Endothelial cell (in vitro differentiated cells): ENCODE measurements at regions not wholly inside any gene's neighbourhood (a gene's known extent, or its start where the extent isn't known, plus 50 kb on each side); places are given as distances from the start of the nearest gene placed in this dataset.

Experiments
- DNase-seq: peaks from one replicate; pipeline ENCODE4 v3.0.0; 2021; ENCODE audit warnings: low spot score
- H3K27ac Mint-ChIP-seq: one replicate; pipeline ENCODE4 v1.8.0; 2021; ENCODE audit warnings: mixed read lengths, inconsistent platforms; ENCODE audit not compliant: unreplicated experiment
- H3K27me3 Mint-ChIP-seq: one replicate; pipeline ENCODE4 v1.8.0; 2021; ENCODE audit warnings: mild to moderate bottlenecking, moderate library complexity, mixed read lengths, inconsistent platforms; ENCODE audit not compliant: unreplicated experiment
- H3K36me3 Mint-ChIP-seq: one replicate; pipeline ENCODE4 v1.8.0; 2021; ENCODE audit warnings: mild to moderate bottlenecking, low read depth, mixed read lengths, inconsistent platforms; ENCODE audit not compliant: unreplicated experiment
- H3K4me1 Mint-ChIP-seq: one replicate; pipeline ENCODE4 v1.8.0; 2021; ENCODE audit warnings: mild to moderate bottlenecking, mixed read lengths, inconsistent platforms; ENCODE audit not compliant: unreplicated experiment
- H3K4me3 Mint-ChIP-seq: one replicate; pipeline ENCODE4 v1.8.0; 2021; ENCODE audit warnings: mild to moderate bottlenecking, mixed read lengths, inconsistent platforms; ENCODE audit not compliant: unreplicated experiment
- H3K9me3 Mint-ChIP-seq: one replicate; pipeline ENCODE4 v1.8.0; 2021; ENCODE audit warnings: mixed read lengths, inconsistent platforms; ENCODE audit not compliant: unreplicated experiment
- CTCF ChIP-seq: fragments of 200-600 bp; sonication (generic); IDR thresholded peaks from one replicate; pipeline ENCODE4 v1.5.0; 2021; ENCODE audit warnings: antibody characterized with exemption; ENCODE audit not compliant: unreplicated experiment

- Mint-ChIP-seq H3K27ac (no peak overlapping the region), H3K4me3 (no peak overlapping the region), H3K27me3 (no peaks in the 10 kb centered on the region), H3K9me3 (no peaks in the 10 kb centered on the region), H3K36me3 (no peaks in the 10 kb centered on the region), H3K4me1 (no peaks in the 10 kb centered on the region)
- no peak for TF ChIP-seq CTCF
- DNase-seq: no peak
These were observed 347.9 kb downstream of the WDR11 start for GRCh38 chr10:121199081-121199480.

GRCh38 chr10:121205625-121206024, 354.5 kb downstream of the WDR11 start:
- no peaks in the 10 kb centered on the region for H3K9me3 Mint-ChIP-seq
- H3K36me3 Mint-ChIP-seq: no peaks in the 10 kb centered on the region
- H3K27ac Mint-ChIP-seq: no peak overlapping the region
- no peak for DNase-seq
- no peak overlapping the region for H3K4me3 Mint-ChIP-seq
- no peaks in the 10 kb centered on the region for H3K27me3 Mint-ChIP-seq
- TF ChIP-seq CTCF: no peak
- no peaks in the 10 kb centered on the region for H3K4me1 Mint-ChIP-seq

GRCh38 chr10:121211446-121211845, 360.3 kb downstream of the WDR11 start:
- Mint-ChIP-seq H3K4me3 (no peak overlapping the region), H3K9me3 (no peaks in the 10 kb centered on the region), H3K27ac (no peak overlapping the region), H3K36me3 (no peaks in the 10 kb centered on the region), H3K27me3 (no peaks in the 10 kb centered on the region), H3K4me1 (no peaks in the 10 kb centered on the region)
- no peak for TF ChIP-seq CTCF
- DNase-seq: no peak

GRCh38 chr10:121213437-121213836, 362.3 kb downstream of the WDR11 start:
- H3K36me3 Mint-ChIP-seq: no peaks in the 10 kb centered on the region
- no peaks in the 10 kb centered on the region for H3K4me1 Mint-ChIP-seq
- H3K4me3 Mint-ChIP-seq: no peak overlapping the region
- H3K27ac Mint-ChIP-seq: no peak overlapping the region
- DNase-seq: no peak
- H3K9me3 Mint-ChIP-seq: no peaks in the 10 kb centered on the region
- H3K27me3 Mint-ChIP-seq: no peaks in the 10 kb centered on the region
- no peak for TF ChIP-seq CTCF

GRCh38 chr10:121216295-121216694, 365.1 kb downstream of the WDR11 start:
- TF ChIP-seq CTCF: no peak
- H3K27me3 Mint-ChIP-seq: no peaks in the 10 kb centered on the region
- no peaks in the 10 kb centered on the region for H3K9me3 Mint-ChIP-seq
- DNase-seq: no peak
- no peak overlapping the region for H3K4me3 Mint-ChIP-seq
- no peak overlapping the region for H3K27ac Mint-ChIP-seq
- H3K36me3 Mint-ChIP-seq: no peaks in the 10 kb centered on the region
- H3K4me1 Mint-ChIP-seq: no peaks in the 10 kb centered on the region
